ENCODE measurements at regions not wholly inside any gene's neighbourhood (a gene's known extent, or its start where the extent isn't known, plus 50 kb on each side); places are given as distances from the start of the nearest gene placed in this dataset.
"Not testable (repeated sequence)": the region's sequence is repeated elsewhere in the genome, so short reads cannot be mapped to it uniquely, and the experiment has no call there.

DNA sequence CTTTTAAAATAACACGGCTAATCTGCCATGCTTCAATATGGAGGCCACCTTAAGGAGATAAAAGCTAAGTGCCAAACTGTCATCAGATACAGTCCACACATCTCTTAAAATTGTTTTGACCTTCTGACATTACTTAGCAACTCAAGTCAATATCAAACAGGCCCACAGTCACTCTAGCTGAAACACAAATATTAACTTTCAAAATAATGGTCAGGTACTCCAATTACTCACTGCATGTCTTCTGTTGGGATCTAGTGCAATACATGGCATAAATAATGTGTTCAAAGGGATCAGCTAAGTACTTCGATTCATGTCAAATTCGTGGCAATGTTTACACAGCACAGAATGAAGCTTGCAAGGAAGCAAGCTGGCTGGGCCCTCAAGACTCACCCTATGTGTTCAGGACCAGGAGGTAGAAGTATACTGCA, 133.9 kb upstream of the BEND6 start:
- no peak for TF ChIP-seq CTCF (conservative IDR thresholded peaks at IDR 0.05; ENCODE audit: low read depth, low read length)
- no peak overlapping the region for H3K4me3 ChIP-seq (ENCODE audit: low read depth, low read length)
- DNase-seq (ENCODE audit: low read depth) = no peak

DNA sequence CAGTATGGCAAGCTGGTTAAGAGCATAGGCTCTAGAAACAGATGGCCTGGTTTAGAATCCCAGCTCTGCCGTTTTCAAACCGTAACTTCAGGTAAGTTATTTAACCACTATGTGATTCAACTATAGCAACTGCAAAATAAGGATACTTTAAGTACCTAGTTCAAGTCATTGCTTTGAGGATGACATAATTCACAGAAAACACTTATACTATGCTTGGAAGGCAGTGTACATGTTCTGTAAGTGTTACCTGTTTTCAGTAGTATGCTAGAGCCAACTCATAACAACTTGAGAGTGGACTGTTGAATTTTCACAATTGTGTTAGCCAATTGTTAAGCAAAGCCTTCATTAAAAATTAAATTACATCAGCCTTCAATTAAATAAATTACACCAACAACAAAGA, 134.8 kb upstream of the BEND6 start:
- DNase-seq (ENCODE audit: low read depth) = no peak
- TF ChIP-seq CTCF (conservative IDR thresholded peaks at IDR 0.05; ENCODE audit: low read depth, low read length) = no peak
- H3K4me3 ChIP-seq (ENCODE audit: low read depth, low read length) = no peak overlapping the region

- DNase-seq (ENCODE audit: low read depth) = no peak
- no peak overlapping the region for H3K4me3 ChIP-seq (ENCODE audit: low read depth, low read length)
- no peak for TF ChIP-seq CTCF (conservative IDR thresholded peaks at IDR 0.05; ENCODE audit: low read depth, low read length)
Observed at GRCh38 chr6:56819604-56820003, 135.3 kb upstream of the BEND6 start.

DNA sequence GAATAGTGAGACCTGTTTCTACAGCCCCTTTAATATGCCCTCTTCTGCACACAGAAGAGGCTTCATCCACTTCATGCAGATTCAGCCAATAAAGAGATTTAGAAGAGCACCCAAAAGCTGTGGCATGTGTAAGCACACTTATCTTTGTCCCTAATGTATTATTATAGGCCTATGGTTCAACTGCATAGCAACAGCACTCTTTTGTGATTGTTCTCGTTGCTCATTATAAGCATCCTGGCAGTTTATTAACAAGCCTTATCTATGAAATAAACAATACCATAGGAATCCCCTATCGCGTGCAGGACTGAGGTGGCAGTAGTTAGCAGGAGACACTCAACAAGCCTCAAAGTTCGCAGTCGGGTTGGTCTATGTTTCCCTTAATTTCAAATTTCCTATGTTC, 138.5 kb upstream of the BEND6 start:
- H3K4me3 ChIP-seq (ENCODE audit: low read depth, low read length) = no peak overlapping the region
- TF ChIP-seq CTCF (conservative IDR thresholded peaks at IDR 0.05; ENCODE audit: low read depth, low read length) = no peak
- DNase-seq (ENCODE audit: low read depth) = no peak

GRCh38 chr6:56815436-56815835, 139.5 kb upstream of the BEND6 start:
- DNase-seq (ENCODE audit: low read depth) = no peak
- no peak for TF ChIP-seq CTCF (conservative IDR thresholded peaks at IDR 0.05; ENCODE audit: low read depth, low read length)
- no peak overlapping the region for H3K4me3 ChIP-seq (ENCODE audit: low read depth, low read length)

- no peak for DNase-seq (ENCODE audit: low read depth)
- H3K4me3 ChIP-seq (ENCODE audit: low read depth, low read length) = no peak overlapping the region
- TF ChIP-seq CTCF (conservative IDR thresholded peaks at IDR 0.05; ENCODE audit: low read depth, low read length) = no peak
Observed at GRCh38 chr6:56814802-56815201, 140.1 kb upstream of the BEND6 start.

DNA sequence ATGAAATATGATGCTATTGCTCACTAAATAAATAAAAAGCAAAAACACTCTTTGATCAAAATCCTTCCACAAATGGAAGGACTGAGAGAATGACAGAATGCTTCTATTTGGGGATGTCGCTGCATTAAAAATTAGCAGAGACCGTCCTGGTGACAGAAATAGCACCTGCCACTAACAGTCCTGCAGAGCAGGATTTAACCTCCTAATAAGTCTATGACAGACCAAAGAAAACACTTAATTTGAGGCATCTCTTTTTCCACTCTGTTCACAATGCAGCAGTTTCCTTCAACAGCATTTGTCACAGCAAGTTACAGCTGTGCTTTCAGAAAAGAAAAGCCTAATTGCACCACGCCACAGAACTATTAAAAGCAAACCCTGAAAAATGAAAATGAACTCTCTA, 140.6 kb upstream of the BEND6 start:
- H3K4me3 ChIP-seq (ENCODE audit: low read depth, low read length) = no peak overlapping the region
- DNase-seq (ENCODE audit: low read depth) = no peak
- no peak for TF ChIP-seq CTCF (conservative IDR thresholded peaks at IDR 0.05; ENCODE audit: low read depth, low read length)

- H3K4me3 ChIP-seq (ENCODE audit: low read depth, low read length); DNase-seq (ENCODE audit: low read depth): not testable (repeated sequence)
Observed at GRCh38 chr6:56812851-56813250, 142.1 kb upstream of the BEND6 start.

All from epithelial cell of proximal tubule (primary cell).